Neural progenitor cell (in vitro differentiated cells): ENCODE measurements at regions not wholly inside any gene's neighbourhood (a gene's known extent, or its start where the extent isn't known, plus 50 kb on each side); places are given as distances from the start of the nearest gene placed in this dataset.

Source experiments
- DNase-seq: peaks from one replicate; pipeline ENCODE4 v3.0.0-alpha.2; 2016; ENCODE audit warnings: low spot score
- H2AFZ ChIP-seq: fragments of 200-600 bp; sonication (generic); replicated peaks from 2 replicates; pipeline ENCODE4 v1.6.1; 2016; ENCODE audit warnings: antibody characterized with exemption
- H3F3A ChIP-seq: fragments of 200-600 bp; sonication (generic); 2 replicates; pipeline ENCODE4 v1.6.1; 2016; ENCODE audit warnings: antibody characterized with exemption, low read depth
- H3K27ac ChIP-seq: fragments of 200-600 bp; sonication (generic); 2 replicates; pipeline ENCODE4 v1.5.1; 2016; ENCODE audit warnings: mild to moderate bottlenecking
- H3K27me3 ChIP-seq: fragments of 200-600 bp; sonication (generic); 2 replicates; pipeline ENCODE4 v1.6.1; 2016; ENCODE audit warnings: mild to moderate bottlenecking, moderate library complexity
- H3K36me3 ChIP-seq: fragments of 200-600 bp; sonication (generic); 2 replicates; pipeline ENCODE4 v1.5.1; 2016
- H3K4me1 ChIP-seq: fragments of 200-600 bp; sonication (generic); 2 replicates; pipeline ENCODE4 v1.6.1; 2016; ENCODE audit warnings: mixed run types
- H3K4me2 ChIP-seq: fragments of 200-600 bp; sonication (generic); 2 replicates; pipeline ENCODE4 v1.6.1; 2016
- H3K4me3 ChIP-seq: fragments of 200-600 bp; sonication (generic); 2 replicates; pipeline ENCODE4 v1.5.1; 2016
- H3K79me2 ChIP-seq: fragments of 200-600 bp; sonication (generic); 2 replicates; pipeline ENCODE4 v1.6.1; 2016; ENCODE audit warnings: low read depth
- H3K9ac ChIP-seq: fragments of 200-600 bp; sonication (generic); 2 replicates; pipeline ENCODE4 v1.6.1; 2016
- H3K9me3 ChIP-seq: fragments of 200-600 bp; sonication (generic); 2 replicates; pipeline ENCODE4 v1.5.1; 2016; ENCODE audit warnings: low read depth
- H4K20me1 ChIP-seq: fragments of 200-600 bp; sonication (generic); 2 replicates; pipeline ENCODE4 v1.6.1; 2016; ENCODE audit warnings: low read depth
- H3K27ac Mint-ChIP-seq: 3 replicates; pipeline ENCODE4 v1.8.0; 2021; ENCODE audit warnings: mixed read lengths
- H3K27me3 Mint-ChIP-seq: 2 replicates; pipeline ENCODE4 v1.8.0; 2022; ENCODE audit warnings: low read depth, mild to moderate bottlenecking, inconsistent platforms, moderate library complexity, mixed read lengths; ENCODE audit not compliant: insufficient read depth
- H3K36me3 Mint-ChIP-seq: 3 replicates; pipeline ENCODE4 v1.8.0; 2021; ENCODE audit warnings: mixed read lengths
- H3K4me1 Mint-ChIP-seq: 3 replicates; pipeline ENCODE4 v1.8.0; 2021; ENCODE audit warnings: mixed read lengths
- H3K4me3 Mint-ChIP-seq: 3 replicates; pipeline ENCODE4 v1.8.0; 2021; ENCODE audit warnings: mild to moderate bottlenecking, moderate library complexity, mixed read lengths
- H3K9me3 Mint-ChIP-seq: 3 replicates; pipeline ENCODE4 v1.8.0; 2020; ENCODE audit warnings: mixed read lengths
- EZH2 ChIP-seq: fragments of 200-600 bp; sonication (generic); IDR thresholded peaks from 2 replicates; pipeline ENCODE4 v1.6.1; 2017; ENCODE audit warnings: antibody characterized with exemption, mild to moderate bottlenecking, moderate library complexity
- EZH2phosphoT487 ChIP-seq: fragments of 200-600 bp; sonication (generic); IDR thresholded peaks from 2 replicates; pipeline ENCODE4 v1.6.1; 2017; ENCODE audit warnings: antibody characterized with exemption
- TF ChIP-seq, protein P1 (sequence below): fragments of 200-600 bp; sonication (generic); IDR thresholded peaks from 2 replicates; pipeline ENCODE4 v1.5.1; 2017; ENCODE audit warnings: antibody characterized with exemption, mild to moderate bottlenecking

DNA sequence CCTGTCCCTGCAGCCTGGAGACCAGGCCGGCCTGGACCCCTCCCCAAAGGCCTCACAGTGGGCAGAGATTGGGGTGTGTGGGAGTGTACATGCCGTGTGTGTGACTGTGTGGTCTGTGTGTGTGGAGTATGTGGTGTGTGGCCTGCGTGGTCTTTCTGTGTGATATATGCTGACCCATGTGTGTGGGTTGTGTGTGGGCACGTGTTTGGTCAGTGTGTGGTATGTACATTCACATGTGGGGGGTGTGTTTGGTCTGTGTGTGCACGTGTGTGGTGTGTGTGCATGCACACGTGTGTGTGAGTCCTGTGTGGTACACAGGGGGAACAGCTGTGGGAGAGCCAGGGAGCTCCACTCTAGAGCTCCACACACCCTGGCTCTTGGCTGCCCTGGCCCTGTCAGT, 1185.1 kb downstream of the BRD1 start:
- Mint-ChIP-seq H3K4me3 (peak overlapping the region; percentile 59), H3K9me3 (no peaks in the 10 kb centered on the region), H3K27me3 (no peaks in the 10 kb centered on the region), H3K36me3 (no peaks in the 10 kb centered on the region), H3K27ac (peak overlapping the region; percentile 98), H3K4me1 (peaks cover 13% of the 10 kb centered on the region)
- H3K4me2 ChIP-seq: no peak overlapping the region
- no peak overlapping the region for H2AFZ ChIP-seq
- no peaks in the 10 kb centered on the region for H3K36me3 ChIP-seq
- H3F3A ChIP-seq: no peaks in the 10 kb centered on the region
- H3K79me2 ChIP-seq: peaks cover 3% of the 10 kb centered on the region
- no peaks in the 10 kb centered on the region for H3K9me3 ChIP-seq
- H4K20me1 ChIP-seq: peaks cover 24% of the 10 kb centered on the region
- H3K4me3 ChIP-seq: no peak overlapping the region
- no peak for DNase-seq
- no peak overlapping the region for H3K27ac ChIP-seq
- H3K4me1 ChIP-seq: peaks cover 4% of the 10 kb centered on the region
- no peak overlapping the region for H3K9ac ChIP-seq
- no peaks in the 10 kb centered on the region for H3K27me3 ChIP-seq
- TF ChIP-seq EZH2phosphoT487: no peak
- TF ChIP-seq, protein P1, sequence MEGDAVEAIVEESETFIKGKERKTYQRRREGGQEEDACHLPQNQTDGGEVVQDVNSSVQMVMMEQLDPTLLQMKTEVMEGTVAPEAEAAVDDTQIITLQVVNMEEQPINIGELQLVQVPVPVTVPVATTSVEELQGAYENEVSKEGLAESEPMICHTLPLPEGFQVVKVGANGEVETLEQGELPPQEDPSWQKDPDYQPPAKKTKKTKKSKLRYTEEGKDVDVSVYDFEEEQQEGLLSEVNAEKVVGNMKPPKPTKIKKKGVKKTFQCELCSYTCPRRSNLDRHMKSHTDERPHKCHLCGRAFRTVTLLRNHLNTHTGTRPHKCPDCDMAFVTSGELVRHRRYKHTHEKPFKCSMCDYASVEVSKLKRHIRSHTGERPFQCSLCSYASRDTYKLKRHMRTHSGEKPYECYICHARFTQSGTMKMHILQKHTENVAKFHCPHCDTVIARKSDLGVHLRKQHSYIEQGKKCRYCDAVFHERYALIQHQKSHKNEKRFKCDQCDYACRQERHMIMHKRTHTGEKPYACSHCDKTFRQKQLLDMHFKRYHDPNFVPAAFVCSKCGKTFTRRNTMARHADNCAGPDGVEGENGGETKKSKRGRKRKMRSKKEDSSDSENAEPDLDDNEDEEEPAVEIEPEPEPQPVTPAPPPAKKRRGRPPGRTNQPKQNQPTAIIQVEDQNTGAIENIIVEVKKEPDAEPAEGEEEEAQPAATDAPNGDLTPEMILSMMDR: no peak
- no peak for TF ChIP-seq EZH2

DNA sequence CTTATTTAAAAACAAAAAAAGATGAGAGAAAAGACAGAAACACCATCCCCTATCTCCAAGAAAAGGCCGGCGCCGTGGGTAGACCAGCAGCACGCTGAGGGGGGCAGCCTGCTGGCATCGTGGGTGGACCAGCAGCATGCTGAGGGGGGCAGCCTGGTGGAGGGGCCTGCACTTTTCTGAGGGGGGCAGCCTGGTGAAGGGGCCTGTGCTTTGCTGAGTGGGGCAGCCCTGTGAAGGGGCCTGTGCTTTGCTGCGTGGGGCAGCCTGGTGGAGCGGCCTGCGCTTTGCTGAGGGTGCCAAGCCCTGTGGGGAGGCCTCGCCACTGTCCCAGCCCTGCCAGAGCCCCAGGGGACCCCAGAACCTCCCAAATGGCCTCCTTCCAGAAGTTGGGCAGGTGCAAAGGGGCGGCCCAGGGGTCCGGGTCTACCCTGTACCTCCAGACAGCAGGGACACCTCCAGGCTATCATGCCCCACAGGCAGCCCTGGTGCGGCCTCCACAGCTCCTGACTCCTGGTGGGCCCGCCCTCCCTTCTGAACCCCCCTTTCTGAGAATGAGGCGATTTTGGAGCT, 1185.7 kb downstream of the BRD1 start:
- H3K4me1 ChIP-seq: peaks cover 4% of the 10 kb centered on the region
- no peaks in the 10 kb centered on the region for H3K36me3 ChIP-seq
- TF ChIP-seq EZH2phosphoT487: no peak
- Mint-ChIP-seq H3K27me3 (no peaks in the 10 kb centered on the region), H3K4me1 (peaks cover 13% of the 10 kb centered on the region), H3K9me3 (no peaks in the 10 kb centered on the region), H3K4me3 (no peak overlapping the region), H3K36me3 (no peaks in the 10 kb centered on the region), H3K27ac (peak overlapping the region; percentile 57)
- H3K79me2 ChIP-seq: peaks cover 3% of the 10 kb centered on the region
- no peak overlapping the region for H3K9ac ChIP-seq
- no peak overlapping the region for H3K4me3 ChIP-seq
- H3K27ac ChIP-seq: no peak overlapping the region
- no peaks in the 10 kb centered on the region for H3F3A ChIP-seq
- no peak overlapping the region for H2AFZ ChIP-seq
- no peak for DNase-seq
- no peaks in the 10 kb centered on the region for H3K9me3 ChIP-seq
- H3K4me2 ChIP-seq: no peak overlapping the region
- no peaks in the 10 kb centered on the region for H3K27me3 ChIP-seq
- H4K20me1 ChIP-seq: peaks cover 24% of the 10 kb centered on the region

DNA sequence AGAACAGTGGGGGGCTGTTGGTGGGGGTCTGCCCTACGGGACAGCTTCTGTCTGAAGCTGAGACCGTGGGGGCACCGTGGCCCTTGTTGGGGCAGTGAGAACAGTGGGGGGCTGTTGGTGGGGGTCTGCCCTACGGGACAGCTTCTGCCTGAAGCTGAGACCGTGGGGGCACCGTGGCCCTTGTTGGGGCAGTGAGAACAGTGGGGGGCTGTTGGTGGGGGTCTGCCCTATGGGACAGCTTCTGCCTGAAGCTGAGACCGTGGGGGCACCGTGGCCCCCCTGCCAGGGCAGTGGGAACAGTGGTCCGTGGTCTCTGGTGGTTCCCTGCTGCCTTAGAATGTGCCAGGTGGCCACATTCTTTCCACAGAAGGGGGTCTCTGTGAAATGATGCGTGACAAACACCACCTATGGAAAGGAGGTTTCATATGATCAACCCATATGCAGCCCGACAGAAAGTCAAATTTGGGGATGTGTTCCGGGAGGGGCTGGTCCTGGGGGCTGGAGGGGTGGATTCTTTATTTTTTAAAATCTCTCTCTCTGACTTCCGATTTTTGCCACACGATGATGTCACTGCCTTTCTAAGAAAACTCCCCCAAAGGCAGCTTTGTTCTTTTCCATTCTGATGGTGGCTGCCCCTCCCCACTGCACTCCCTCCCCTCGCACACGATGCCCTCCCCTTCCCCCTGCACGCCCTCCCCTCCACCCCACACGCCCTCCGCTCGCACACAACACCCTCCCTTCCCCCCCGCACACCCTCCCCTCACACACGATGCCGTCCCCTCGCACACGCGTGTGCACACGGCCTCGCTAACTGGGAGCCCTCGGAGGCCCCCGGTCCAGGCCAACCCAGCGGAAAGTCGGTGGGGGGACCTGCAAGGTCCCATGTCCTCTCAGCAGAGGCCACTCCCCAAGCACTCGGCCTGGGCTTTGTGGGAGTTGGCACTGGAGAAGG, 1186.5 kb downstream of the BRD1 start:
- Histone ChIP-seq H3K79me2 (peaks cover 3% of the 10 kb centered on the region), H2AFZ (no peak overlapping the region), H3K27ac (no peak overlapping the region), H3F3A (no peaks in the 10 kb centered on the region), H3K4me1 (peaks cover 4% of the 10 kb centered on the region), H3K9me3 (no peaks in the 10 kb centered on the region), H4K20me1 (peaks cover 24% of the 10 kb centered on the region), H3K36me3 (no peaks in the 10 kb centered on the region), H3K27me3 (no peaks in the 10 kb centered on the region), H3K9ac (no peak overlapping the region), H3K4me3 (no peak overlapping the region), H3K4me2 (no peak overlapping the region)
- H3K9me3 Mint-ChIP-seq: no peaks in the 10 kb centered on the region
- H3K4me3 Mint-ChIP-seq: no peak overlapping the region
- peaks cover 4% of the 10 kb centered on the region for H3K27me3 Mint-ChIP-seq
- no peaks in the 10 kb centered on the region for H3K36me3 Mint-ChIP-seq
- DNase-seq: peak; percentile 24
- TF ChIP-seq EZH2 (no peak), EZH2phosphoT487 (no peak)
- TF ChIP-seq, protein P1: no peak
- H3K4me1 Mint-ChIP-seq: peaks cover 15% of the 10 kb centered on the region
- peak overlapping the region; percentile 57 for H3K27ac Mint-ChIP-seq
